ENCODE measurements at regions not wholly inside any gene's neighbourhood (a gene's known extent, or its start where the extent isn't known, plus 50 kb on each side); places are given as distances from the start of the nearest gene placed in this dataset.
A peak's percentile ranks its signal among the peaks of the same experiment; 100 is the strongest.

DNA sequence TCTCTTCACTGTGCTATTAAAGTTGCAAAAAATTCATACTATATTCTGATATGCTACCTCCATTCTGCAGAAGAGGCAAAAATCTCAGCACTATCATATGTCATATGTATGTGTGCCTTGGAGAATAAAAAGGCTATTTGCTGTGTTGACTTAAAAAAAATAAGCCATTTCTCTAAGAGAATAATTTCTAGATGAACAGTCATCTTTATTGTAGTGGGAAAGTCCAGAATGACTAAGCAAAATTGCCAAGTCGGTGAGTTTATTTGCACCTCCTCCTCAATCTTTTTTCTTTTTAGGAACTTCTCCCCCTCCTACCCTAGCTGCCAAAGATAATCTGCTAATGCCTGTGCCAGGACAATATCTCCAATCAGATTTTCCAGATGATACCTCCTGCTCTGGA lies 353.8 kb upstream of the FAR2 start:
- no peak for TF ChIP-seq CTCF (IDR thresholded peaks at IDR 0.05)
- no peaks in the 10 kb centered on the region for H3K4me1 ChIP-seq (ENCODE audit: low read depth)
- H3K9me3 ChIP-seq, result no peaks in the 10 kb centered on the region
- DNase-seq (no peak), ATAC-seq (no peak)
- H3K4me3 ChIP-seq, result no peak overlapping the region
- intact Hi-C loops (cut with DNase I, micrococcal nuclease), result no loop called here
- H3K36me3 ChIP-seq (ENCODE audit: low read depth), result no peaks in the 10 kb centered on the region

DNA sequence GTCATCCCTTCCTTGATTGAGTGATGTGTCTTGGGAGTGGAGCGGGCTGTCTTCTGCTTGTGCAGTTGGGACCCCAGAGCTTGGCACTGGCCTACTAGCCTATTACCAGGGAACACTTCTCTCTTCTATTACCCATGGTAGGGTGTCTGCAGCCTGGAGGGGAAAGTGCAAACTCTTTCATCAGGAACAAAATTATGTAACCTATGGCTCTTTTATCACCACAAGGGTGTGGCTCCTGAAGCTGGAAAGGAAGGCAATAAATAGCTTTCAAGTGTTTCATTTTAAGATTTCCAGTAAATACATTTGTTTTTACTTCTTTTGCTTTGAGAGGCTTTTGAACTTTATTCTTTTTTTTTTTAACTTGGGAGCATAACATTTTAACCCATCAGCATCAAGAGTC lies 349.7 kb upstream of the FAR2 start:
- TF ChIP-seq CTCF (IDR thresholded peaks at IDR 0.05), result no peak
- Histone ChIP-seq H3K4me1 (ENCODE audit: low read depth) (no peaks in the 10 kb centered on the region), H3K9me3 (no peaks in the 10 kb centered on the region), H3K4me3 (no peak overlapping the region), H3K36me3 (ENCODE audit: low read depth) (no peaks in the 10 kb centered on the region)
- DNase-seq (peak in 1 of 3 donors; percentile 3), ATAC-seq (peak; percentile 86)
- intact Hi-C loops (cut with DNase I, micrococcal nuclease), result no loop called here

GRCh38 chr12:28800129-28800528 lies 348.9 kb upstream of the FAR2 start:
- DNase-seq (no peak), ATAC-seq (no peak)
- no peak for TF ChIP-seq CTCF (IDR thresholded peaks at IDR 0.05)
- Histone ChIP-seq H3K36me3 (ENCODE audit: low read depth) (no peaks in the 10 kb centered on the region), H3K4me1 (ENCODE audit: low read depth) (no peaks in the 10 kb centered on the region), H3K4me3 (no peak overlapping the region), H3K9me3 (no peaks in the 10 kb centered on the region)
- intact Hi-C loops (cut with DNase I, micrococcal nuclease), result no loop called here

DNA sequence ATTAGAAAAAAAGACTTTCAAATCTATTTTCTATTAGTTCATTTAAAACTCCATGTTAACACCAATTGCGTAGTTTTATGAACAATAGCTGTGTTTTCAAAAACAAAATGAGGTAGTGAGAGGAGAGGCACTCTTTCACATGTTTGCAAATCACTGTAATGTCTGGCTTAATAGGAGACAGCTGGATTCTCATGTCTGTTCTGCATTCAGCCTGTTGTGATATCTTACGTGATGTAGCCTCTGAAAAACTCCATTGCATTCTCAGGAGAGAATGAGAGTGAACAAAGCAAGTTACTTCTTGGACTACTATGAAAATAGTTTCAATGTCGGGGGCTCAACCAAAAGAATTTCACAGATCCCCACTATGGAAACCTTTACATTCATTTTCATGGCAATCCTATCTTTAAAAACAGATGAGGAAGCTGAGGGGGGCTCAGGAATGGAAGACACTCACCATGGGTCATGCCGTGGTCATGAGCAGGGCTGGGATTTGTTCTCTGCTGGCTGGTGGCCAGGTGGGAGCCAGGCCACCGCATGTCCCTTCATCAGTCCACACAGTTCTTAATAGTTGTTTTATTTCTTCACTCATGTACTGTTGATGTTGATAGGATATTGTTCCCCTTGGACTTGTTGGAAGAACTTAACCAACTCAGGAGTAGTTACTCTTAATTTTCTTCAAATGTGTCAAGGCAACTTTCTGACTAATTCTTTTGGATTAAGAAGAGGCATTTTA lies 346.2 kb upstream of the FAR2 start:
- no peak for TF ChIP-seq CTCF (IDR thresholded peaks at IDR 0.05)
- ATAC-seq (no peak), DNase-seq (no peak)
- Histone ChIP-seq H3K4me3 (no peak overlapping the region), H3K4me1 (ENCODE audit: low read depth) (no peaks in the 10 kb centered on the region), H3K36me3 (ENCODE audit: low read depth) (no peaks in the 10 kb centered on the region), H3K9me3 (no peaks in the 10 kb centered on the region)
- intact Hi-C loops (cut with DNase I, micrococcal nuclease), result no loop called here

- no peak for TF ChIP-seq CTCF (IDR thresholded peaks at IDR 0.05)
- DNase-seq, result no peak
- intact Hi-C loops (cut with DNase I, micrococcal nuclease), result no loop called here
These were observed 341.5 kb upstream of the FAR2 start for GRCh38 chr12:28807535-28807934.

DNA sequence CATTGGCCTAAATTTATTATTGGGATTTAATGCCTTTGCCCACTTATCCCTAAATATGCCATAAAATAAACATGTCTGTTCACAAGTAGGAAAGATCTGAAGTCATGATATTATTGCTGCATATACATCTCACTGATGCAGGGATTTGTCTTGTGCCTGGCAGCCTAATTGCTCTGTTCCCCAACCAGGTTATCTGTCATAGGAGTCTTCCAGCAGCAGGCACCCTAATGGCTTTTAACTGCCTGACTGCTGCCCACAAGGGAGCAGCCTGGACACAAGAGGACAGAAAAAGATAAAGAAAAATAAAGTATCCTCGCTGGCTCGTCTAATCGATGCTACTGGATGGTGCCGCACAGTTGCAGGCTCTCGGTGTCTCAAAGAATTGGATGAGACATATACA lies 337.6 kb upstream of the FAR2 start:
- intact Hi-C loops (cut with DNase I, micrococcal nuclease), result no loop called here
- no peaks in the 10 kb centered on the region for H3K9me3 ChIP-seq
- TF ChIP-seq CTCF (IDR thresholded peaks at IDR 0.05), result no peak
- H3K36me3 ChIP-seq (ENCODE audit: low read depth), result no peaks in the 10 kb centered on the region
- H3K4me3 ChIP-seq, result no peak overlapping the region
- DNase-seq (no peak), ATAC-seq (no peak)
- H3K4me1 ChIP-seq (ENCODE audit: low read depth), result no peaks in the 10 kb centered on the region

More at GRCh38 chr12:28807535-28807934, 341.5 kb upstream of the FAR2 start:
- Histone ChIP-seq H3K4me3 (no peak overlapping the region), H3K36me3 (ENCODE audit: low read depth) (no peaks in the 10 kb centered on the region), H3K4me1 (ENCODE audit: low read depth) (no peaks in the 10 kb centered on the region), H3K9me3 (no peaks in the 10 kb centered on the region)
- no peak for ATAC-seq

Measured in mucosa of descending colon (tissue), 3 donors.